ENCODE measurements at regions not wholly inside any gene's neighbourhood (a gene's known extent, or its start where the extent isn't known, plus 50 kb on each side); places are given as distances from the start of the nearest gene placed in this dataset.

DNA sequence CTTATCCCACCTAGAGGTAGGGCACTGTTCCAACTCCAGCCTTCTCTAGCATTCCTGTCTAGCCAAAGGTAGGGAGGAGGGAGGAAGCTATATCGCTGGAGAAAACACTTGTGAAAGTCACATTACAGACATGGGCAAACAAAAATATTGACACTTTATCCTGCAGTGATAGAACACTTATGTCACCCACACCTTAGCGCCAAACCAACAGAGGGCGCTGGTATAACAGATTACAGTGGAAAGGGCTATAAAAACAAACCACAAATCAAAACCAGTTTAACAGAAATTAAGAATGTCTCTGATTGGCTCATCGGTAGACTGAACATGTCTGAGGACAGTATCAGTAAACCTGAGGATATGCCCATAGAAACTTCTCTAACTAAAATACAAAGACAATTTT, 451.3 kb downstream of the TLL1 start:
- ATAC-seq (ENCODE audit: low read depth) (no peak), DNase-seq (no peak)
- Histone ChIP-seq H3K27me3 (ENCODE audit: control insufficient read depth, insufficient read depth, low read length) (no peaks in the 10 kb centered on the region), H3K4me2 (ENCODE audit: low read depth, low read length) (no peak overlapping the region), H3K23ac (ENCODE audit: low read depth, low read length) (no peak overlapping the region), H2AK9ac (replicated peaks; ENCODE audit: low read depth, low read length, poor library complexity) (no peak overlapping the region), H3K56ac (ENCODE audit: extremely low read depth, insufficient read depth, low read length) (no peak overlapping the region), H3K4me3 (ENCODE audit: insufficient read depth, low read depth, low read length) (no peak overlapping the region), H2BK120ac (ENCODE audit: low read depth, low read length) (no peak overlapping the region), H3K9ac (ENCODE audit: low read depth, low read length) (no peak overlapping the region), H2BK20ac (ENCODE audit: low read depth, low read length) (no peak overlapping the region), H4K5ac (ENCODE audit: low read depth, low read length) (no peak overlapping the region), H4K91ac (ENCODE audit: insufficient read depth, low read depth, low read length) (no peak overlapping the region), H4K8ac (ENCODE audit: low read depth in 2 of 2, low read length in 2 of 2) (no peak overlapping the region), H3K79me1 (ENCODE audit: low read depth in 1 of 2, low read length in 2 of 2) (no peaks in the 10 kb centered on the region), H2BK5ac (ENCODE audit: low read depth, low read length, poor library complexity, severe bottlenecking) (no peak overlapping the region), H3K9me3 (ENCODE audit: control insufficient read depth, insufficient read depth, low read length) (peaks cover 2% of the 10 kb centered on the region; the same call in 1 of the 2 replicates), H2AFZ (replicated peaks; ENCODE audit: low read length, poor library complexity) (no peak overlapping the region), H3K14ac (replicated peaks; ENCODE audit: low read depth, low read length) (no peak overlapping the region), H3K18ac (ENCODE audit: low read depth, low read length) (no peak overlapping the region), H2AK5ac (ENCODE audit: low read depth, low read length) (no peak overlapping the region), H2BK15ac (ENCODE audit: low read depth, low read length) (no peak overlapping the region), H3K4me1 (ENCODE audit: control insufficient read depth, insufficient read depth, low read length) (no peaks in the 10 kb centered on the region), H4K20me1 (ENCODE audit: insufficient read depth, low read length) (no peaks in the 10 kb centered on the region), H3K9me1 (ENCODE audit: insufficient read depth, low read length) (no peaks in the 10 kb centered on the region), H3K36me3 (ENCODE audit: control insufficient read depth, insufficient read depth, low read length) (no peaks in the 10 kb centered on the region), H3K4ac (ENCODE audit: low read depth, low read length) (no peak overlapping the region), H3K27ac (ENCODE audit: insufficient read depth, low read length) (no peak overlapping the region)
- no CpG with 5 or more reads among the region's 4 CpGs for WGBS, 2 experiments (ENCODE audit: extremely low coverage in 2 of 2, insufficient read length in 1 of 2)
- dilution Hi-C loops (cut with HindIII; ENCODE audit: low sequenced_read_pairs, unreplicated experiment), result no loop called here
- CTCF ChIA-PET, result no interaction called here
- POLR2A ChIA-PET (ENCODE audit: unreplicated experiment), result no interaction called here
- no TSS peak for BruUV-seq (replicated peaks)
- in situ Hi-C loops (cut with MboI; ENCODE audit: low sequenced_read_pairs), result no loop called here
- intact Hi-C loops (cut with micrococcal nuclease), result no loop called here
- TF ChIP-seq BHLHE40 (IDR thresholded peaks at IDR 0.05; ENCODE audit: low read depth, low read length) (no peak), RCOR1 (IDR thresholded peaks at IDR 0.05; ENCODE audit: insufficient replicate concordance, low read length) (no peak), SMC3 (IDR thresholded peaks at IDR 0.05; ENCODE audit: low read depth, low read length) (no peak), RAD21 (IDR thresholded peaks at IDR 0.05; ENCODE audit: low read length) (no peak), FOS (IDR thresholded peaks at IDR 0.05; ENCODE audit: low read depth, low read length) (no peak), RFX5 (IDR thresholded peaks at IDR 0.05; ENCODE audit: low read depth, low read length) (no peak), MAFK (IDR thresholded peaks at IDR 0.05; ENCODE audit: low read depth, low read length) (no peak), NFE2L2 (IDR thresholded peaks at IDR 0.05; ENCODE audit: low read depth, low read length) (no peak), CTCF (conservative IDR thresholded peaks at IDR 0.05; ENCODE audit: low read depth, low read length) (no peak), CHD1 (IDR thresholded peaks at IDR 0.05; ENCODE audit: low read depth, low read length) (no peak), POLR2A (IDR thresholded peaks at IDR 0.05; ENCODE audit: low read depth, low read length) (no peak), MXI1 (IDR thresholded peaks at IDR 0.05; ENCODE audit: borderline replicate concordance, low read depth, low read length) (no peak), ELK1 (IDR thresholded peaks at IDR 0.05; ENCODE audit: borderline replicate concordance, low read depth, low read length) (no peak), CEBPB (IDR thresholded peaks at IDR 0.05; ENCODE audit: low read depth, low read length) (no peak)
- TF ChIP-seq, protein P1, sequence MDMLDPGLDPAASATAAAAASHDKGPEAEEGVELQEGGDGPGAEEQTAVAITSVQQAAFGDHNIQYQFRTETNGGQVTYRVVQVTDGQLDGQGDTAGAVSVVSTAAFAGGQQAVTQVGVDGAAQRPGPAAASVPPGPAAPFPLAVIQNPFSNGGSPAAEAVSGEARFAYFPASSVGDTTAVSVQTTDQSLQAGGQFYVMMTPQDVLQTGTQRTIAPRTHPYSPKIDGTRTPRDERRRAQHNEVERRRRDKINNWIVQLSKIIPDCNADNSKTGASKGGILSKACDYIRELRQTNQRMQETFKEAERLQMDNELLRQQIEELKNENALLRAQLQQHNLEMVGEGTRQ (IDR thresholded peaks at IDR 0.05; ENCODE audit: low read depth, low read length), result no peak

Measured in IMR-90 (cell line).